HCT116 (cell line): ENCODE measurements at regions not wholly inside any gene's neighbourhood (a gene's known extent, or its start where the extent isn't known, plus 50 kb on each side); places are given as distances from the start of the nearest gene placed in this dataset.

Source experiments
- ATAC-seq: fragments of 200-7000 bp; cut with Tn5 transposase; 2 replicates; pipeline ENCODE4 v1.9.1; 2020; ENCODE audit warnings: mild to moderate bottlenecking, moderate library complexity
- BruUV-seq: library from RNA; stranded (reverse); fragments of 400-500 nt; replicated peaks from 2 replicates; lab custom pipeline; 2021; lab: Mats Ljungman, UMichigan
- CTCF ChIA-PET: fragments of 300-600 bp; sonication (Branson Sonifier 250); formaldehyde crosslinking; loops from one replicate; lab custom pipeline; 2021; ENCODE audit warnings: antibody characterized with exemption; lab: Charles Lee
- POLR2A ChIA-PET: fragments of 300-600, 350-600 bp; sonication (Branson Sonifier 250); formaldehyde crosslinking; loops from one replicate; lab custom pipeline; 2021; ENCODE audit warnings: antibody characterized with exemption; lab: Charles Lee
- RAD21 ChIA-PET, 2 experiments: fragments of 300-600 bp; sonication (Branson Sonifier 250); formaldehyde crosslinking; loops; one replicate each; lab custom pipeline; 2023; ENCODE audit warnings: low total read pairs in 2 of 2; ENCODE audit not compliant: uncharacterized antibody in 2 of 2, unreplicated experiment in 2 of 2, low non-redundant PET in 1 of 2; lab: Charles Lee
- DNase-seq: peaks from one replicate; pipeline ENCODE4 v3.0.0-alpha.2; 2010; ENCODE audit warnings: low read depth, low spot score
- H2AFZ ChIP-seq: fragments of 200-600 bp; shearing (Covaris generic), sonication (generic); 2 replicates; pipeline ENCODE4 v1.6.1; 2017; ENCODE audit warnings: low read depth, mixed run types, mixed read lengths, antibody characterized with exemption, low read length; ENCODE audit not compliant: poor library complexity, severe bottlenecking
- H3K27ac ChIP-seq: 2 replicates; pipeline ENCODE4 v1.5.1; 2012; ENCODE audit warnings: low read depth, low read length
- H3K27me3 ChIP-seq: fragments of 200-600 bp; sonication (generic); 2 replicates; pipeline ENCODE4 v1.6.1; 2016; ENCODE audit warnings: mixed run types, low read length, mixed read lengths; ENCODE audit not compliant: insufficient read depth
- H3K36me3 ChIP-seq, 2 experiments: fragments of 200-500 bp in 1 of 2; fragments of 200-600 bp in 1 of 2; sonication (Bioruptor generic) in 1 of 2; sonication (generic) in 1 of 2; 2 replicates each; pipeline versions ENCODE4 v1.5.1 to v1.6.1; 2014 to 2016; ENCODE audit warnings: low read length in 2 of 2, inconsistent platforms in 1 of 2, mixed read lengths in 1 of 2, mixed run types in 1 of 2; ENCODE audit not compliant: insufficient read depth in 2 of 2, control insufficient read depth in 1 of 2
- H3K4me1 ChIP-seq, 2 experiments: fragments of 200-600 bp in 1 of 2; sonication (generic) in 1 of 2; 2 replicates each; pipeline versions ENCODE4 v1.5.1 to v1.6.1; 2012 to 2017; ENCODE audit warnings: low read length in 2 of 2, inconsistent platforms in 1 of 2, mild to moderate bottlenecking in 1 of 2, mixed read lengths in 1 of 2, mixed run types in 1 of 2, moderate library complexity in 1 of 2; ENCODE audit not compliant: insufficient read depth in 2 of 2, control insufficient read depth in 1 of 2
- H3K4me2 ChIP-seq: fragments of 200-600 bp; sonication (generic); 2 replicates; pipeline ENCODE4 v1.6.1; 2017; ENCODE audit warnings: mixed run types, low read length, mixed read lengths
- H3K4me3 ChIP-seq, 2 experiments: fragments of 200-600 bp in 1 of 2; sonication (generic) in 1 of 2; replicated peaks in 1 of 2; 2 replicates each; pipeline ENCODE4 v1.5.1; 2011 to 2016; ENCODE audit warnings: low read length in 2 of 2, control low read depth in 1 of 2, low read depth in 1 of 2, mild to moderate bottlenecking in 1 of 2, mixed read lengths in 1 of 2, mixed run types in 1 of 2
- H3K79me2 ChIP-seq: fragments of 200-600 bp; sonication (generic); 2 replicates; pipeline ENCODE4 v1.6.1; 2017; ENCODE audit warnings: mild to moderate bottlenecking, mixed run types, low read length, moderate library complexity, mixed read lengths; ENCODE audit not compliant: insufficient read depth
- H3K9ac ChIP-seq: fragments of 200-600 bp; sonication (generic); 2 replicates; pipeline ENCODE4 v1.6.1; 2016; ENCODE audit warnings: low read length, mixed read lengths
- H3K9me2 ChIP-seq: fragments of 200-600 bp; sonication (generic), shearing (Covaris generic); 2 replicates; pipeline ENCODE4 v1.6.1; 2017; ENCODE audit warnings: mixed run types, mild to moderate bottlenecking, moderate library complexity; ENCODE audit not compliant: insufficient read depth
- H3K9me3 ChIP-seq, 2 experiments: fragments of 200-500 bp in 1 of 2; fragments of 200-600 bp in 1 of 2; sonication (Bioruptor generic) in 1 of 2; sonication (generic) in 1 of 2; 2 replicates each; pipeline ENCODE4 v1.6.1; 2014 to 2017; ENCODE audit warnings: low read length in 2 of 2, mixed read lengths in 2 of 2, inconsistent platforms in 1 of 2, low read depth in 1 of 2, mild to moderate bottlenecking in 1 of 2, mixed run types in 1 of 2, moderate library complexity in 1 of 2; ENCODE audit not compliant: control insufficient read depth in 1 of 2, insufficient read depth in 1 of 2
- H4K20me1 ChIP-seq: fragments of 200-600 bp; sonication (generic), shearing (Covaris generic); 2 replicates; pipeline ENCODE4 v1.6.1; 2017; ENCODE audit warnings: mixed run types, mild to moderate bottlenecking, moderate library complexity; ENCODE audit not compliant: insufficient read depth
- CEBPB ChIP-seq: IDR thresholded peaks from 2 replicates; pipeline ENCODE4 v1.6.1; 2012; ENCODE audit warnings: low read depth
- ELF1 ChIP-seq: IDR thresholded peaks from 2 replicates; pipeline ENCODE4 v1.6.1; 2012; ENCODE audit warnings: low read depth, borderline replicate concordance
- EZH2 ChIP-seq: fragments of 200-600 bp; sonication (generic); IDR thresholded peaks from 2 replicates; pipeline ENCODE4 v1.6.1; 2017; ENCODE audit warnings: antibody characterized with exemption, mixed run types
- EZH2phosphoT487 ChIP-seq: fragments of 200-600 bp; IDR thresholded peaks from 2 replicates; pipeline ENCODE4 v1.6.1; 2018; ENCODE audit warnings: antibody characterized with exemption, borderline replicate concordance
- FOSL1 ChIP-seq: IDR thresholded peaks from 2 replicates; pipeline ENCODE4 v1.6.1; 2012; ENCODE audit warnings: low read depth
- JUND ChIP-seq: IDR thresholded peaks from 2 replicates; pipeline ENCODE4 v1.6.1; 2012
- POLR2A ChIP-seq: IDR thresholded peaks from 2 replicates; pipeline ENCODE4 v1.7.0; 2011; ENCODE audit warnings: borderline replicate concordance; ENCODE audit not compliant: insufficient read depth, insufficient read length; ENCODE audit errors: extremely low read depth
- RAD21 ChIP-seq: IDR thresholded peaks from 2 replicates; pipeline ENCODE4 v1.6.1; 2012; ENCODE audit warnings: low read depth, mild to moderate bottlenecking
- SIN3A ChIP-seq: IDR thresholded peaks from 2 replicates; pipeline ENCODE4 v1.6.1; 2012; ENCODE audit warnings: low read depth
- SP1 ChIP-seq: IDR thresholded peaks from 2 replicates; pipeline ENCODE4 v1.6.1; 2012; ENCODE audit warnings: low read depth
- SRF ChIP-seq: IDR thresholded peaks from 2 replicates; pipeline ENCODE4 v1.6.1; 2012; ENCODE audit warnings: low read depth
- TCF7L2 ChIP-seq: IDR thresholded peaks from 2 replicates; pipeline ENCODE4 v1.7.0; 2011; ENCODE audit warnings: borderline replicate concordance, inconsistent platforms; ENCODE audit not compliant: insufficient read depth, insufficient read length; ENCODE audit errors: extremely low read depth
- YY1 ChIP-seq: IDR thresholded peaks from 2 replicates; pipeline ENCODE4 v1.6.1; 2011; ENCODE audit warnings: low read length, low read depth, moderate library complexity, mild to moderate bottlenecking; ENCODE audit not compliant: insufficient replicate concordance; ENCODE audit errors: extremely low read depth
- ZFX ChIP-seq: fragments of 450-650 bp; IDR thresholded peaks from 2 replicates; pipeline ENCODE4 v1.6.1; 2017
- ZNF274 ChIP-seq: fragments of 200-500 bp; sonication (Bioruptor generic); IDR thresholded peaks from 2 replicates; pipeline ENCODE4 v1.6.1; 2014; ENCODE audit warnings: mild to moderate bottlenecking, low read depth, low read length, inconsistent platforms
- intact Hi-C: fragments of 100-400 bp; cut with micrococcal nuclease; formaldehyde crosslinking; loops from 2 replicates; pipeline ENCODE4 v1.10.0; 2022
- TF ChIP-seq, protein P1 (sequence below): IDR thresholded peaks from 2 replicates; pipeline ENCODE4 v1.6.1; 2011; ENCODE audit warnings: mild to moderate bottlenecking, low read length, moderate library complexity; ENCODE audit not compliant: insufficient replicate concordance; ENCODE audit errors: extremely low read depth
- TF ChIP-seq, protein P2 (sequence below): IDR thresholded peaks from 2 replicates; pipeline ENCODE4 v1.6.1; 2012

DNA sequence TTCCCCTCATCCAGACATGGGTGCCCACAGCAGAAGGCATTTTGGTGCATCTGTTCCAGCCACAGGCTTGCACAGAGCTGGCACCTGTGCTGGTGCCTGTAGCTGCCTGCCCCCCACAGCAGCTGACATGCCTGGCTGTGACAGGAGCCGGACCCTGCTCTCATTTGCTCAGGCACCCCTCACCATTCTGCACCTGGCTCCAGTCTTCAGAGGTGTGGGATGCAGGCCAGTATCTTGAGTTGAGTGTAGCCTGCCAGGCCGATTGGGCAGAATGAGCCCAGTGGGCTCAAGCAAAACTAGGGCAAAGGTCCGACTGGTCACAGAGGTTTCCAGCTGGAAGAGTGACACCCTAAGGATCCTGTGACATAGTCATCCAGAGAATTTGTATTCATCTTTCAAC is 887.7 kb downstream of the CDH11 start:
- BruUV-seq = no TSS peak

More for the DNA sequence above, 887.7 kb downstream of the CDH11 start:
- Histone ChIP-seq H3K4me3 (no peak overlapping the region), H3K79me2 (no peaks in the 10 kb centered on the region), H3K27ac (no peak overlapping the region), H3K27me3 (no peaks in the 10 kb centered on the region), H3K9me2 (no peaks in the 10 kb centered on the region), H3K4me2 (no peak overlapping the region), H3K9me3 (peaks cover 5 to 10% of the 10 kb centered on the region in 2 experiments; a peak in 2 of 4 replicates), H3K36me3 (no peaks in the 10 kb centered on the region), H3K4me1 (no peaks in the 10 kb centered on the region), H4K20me1 (no peaks in the 10 kb centered on the region; the same call in 1 of the 2 replicates), H2AFZ (no peak overlapping the region), H3K9ac (no peak overlapping the region)
- DNase-seq (no peak), ATAC-seq (no peak)
- intact Hi-C loops = no loop called here
- TF ChIP-seq SRF = no peak
- TF ChIP-seq EZH2 = no peak
- no peak for TF ChIP-seq JUND
- TF ChIP-seq ZNF274 = no peak
- no peak for TF ChIP-seq POLR2A
- no peak for TF ChIP-seq CEBPB
- no peak for TF ChIP-seq ZFX
- no peak for TF ChIP-seq SP1
- no peak for TF ChIP-seq SIN3A
- TF ChIP-seq ELF1 = no peak
- TF ChIP-seq EZH2phosphoT487 = no peak
- no peak for TF ChIP-seq TCF7L2
- TF ChIP-seq RAD21 = no peak
- TF ChIP-seq YY1 = no peak
- TF ChIP-seq FOSL1 = no peak
- TF ChIP-seq, protein P1, sequence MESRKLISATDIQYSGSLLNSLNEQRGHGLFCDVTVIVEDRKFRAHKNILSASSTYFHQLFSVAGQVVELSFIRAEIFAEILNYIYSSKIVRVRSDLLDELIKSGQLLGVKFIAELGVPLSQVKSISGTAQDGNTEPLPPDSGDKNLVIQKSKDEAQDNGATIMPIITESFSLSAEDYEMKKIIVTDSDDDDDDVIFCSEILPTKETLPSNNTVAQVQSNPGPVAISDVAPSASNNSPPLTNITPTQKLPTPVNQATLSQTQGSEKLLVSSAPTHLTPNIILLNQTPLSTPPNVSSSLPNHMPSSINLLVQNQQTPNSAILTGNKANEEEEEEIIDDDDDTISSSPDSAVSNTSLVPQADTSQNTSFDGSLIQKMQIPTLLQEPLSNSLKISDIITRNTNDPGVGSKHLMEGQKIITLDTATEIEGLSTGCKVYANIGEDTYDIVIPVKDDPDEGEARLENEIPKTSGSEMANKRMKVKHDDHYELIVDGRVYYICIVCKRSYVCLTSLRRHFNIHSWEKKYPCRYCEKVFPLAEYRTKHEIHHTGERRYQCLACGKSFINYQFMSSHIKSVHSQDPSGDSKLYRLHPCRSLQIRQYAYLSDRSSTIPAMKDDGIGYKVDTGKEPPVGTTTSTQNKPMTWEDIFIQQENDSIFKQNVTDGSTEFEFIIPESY = no peak
- TF ChIP-seq, protein P2, sequence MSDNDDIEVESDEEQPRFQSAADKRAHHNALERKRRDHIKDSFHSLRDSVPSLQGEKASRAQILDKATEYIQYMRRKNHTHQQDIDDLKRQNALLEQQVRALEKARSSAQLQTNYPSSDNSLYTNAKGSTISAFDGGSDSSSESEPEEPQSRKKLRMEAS = no peak
- RAD21 ChIA-PET = no interaction called here
- CTCF ChIA-PET = no interaction called here
- POLR2A ChIA-PET = no interaction called here
